GM18867 (cell line): ENCODE measurements at regions not wholly inside any gene's neighbourhood (a gene's known extent, or its start where the extent isn't known, plus 50 kb on each side); places are given as distances from the start of the nearest gene placed in this dataset.
A peak's percentile ranks its signal among the peaks of the same experiment; 100 is the strongest.

ENCODE experiments used
- ATAC-seq: cut with Tn5 transposase; IDR thresholded peaks from one replicate; pipeline ENCODE4 v1.9.1; 2021; ENCODE audit warnings: mild to moderate bottlenecking, moderate library complexity; ENCODE audit not compliant: unreplicated experiment

DNA sequence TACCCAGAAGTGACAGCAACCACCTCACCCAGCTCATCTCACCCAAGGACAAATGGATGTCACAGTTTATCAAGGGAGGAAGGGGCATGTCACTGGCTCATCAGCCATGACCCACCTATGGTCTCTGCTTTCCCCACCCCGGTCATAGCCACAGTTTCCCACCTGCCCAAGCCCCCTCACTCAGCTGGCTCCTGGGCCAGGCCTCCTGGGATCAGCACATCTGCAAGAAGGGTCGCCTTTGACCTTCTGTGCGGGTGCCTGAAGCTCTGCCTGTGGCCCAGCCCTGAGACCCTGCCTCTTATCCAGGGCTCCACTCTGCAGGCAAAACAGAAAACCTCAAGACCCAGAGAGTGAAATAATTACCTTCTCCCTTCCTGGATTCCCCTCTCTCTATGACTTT lies 236.4 kb downstream of the BUD13 start:
- no peak for ATAC-seq

DNA sequence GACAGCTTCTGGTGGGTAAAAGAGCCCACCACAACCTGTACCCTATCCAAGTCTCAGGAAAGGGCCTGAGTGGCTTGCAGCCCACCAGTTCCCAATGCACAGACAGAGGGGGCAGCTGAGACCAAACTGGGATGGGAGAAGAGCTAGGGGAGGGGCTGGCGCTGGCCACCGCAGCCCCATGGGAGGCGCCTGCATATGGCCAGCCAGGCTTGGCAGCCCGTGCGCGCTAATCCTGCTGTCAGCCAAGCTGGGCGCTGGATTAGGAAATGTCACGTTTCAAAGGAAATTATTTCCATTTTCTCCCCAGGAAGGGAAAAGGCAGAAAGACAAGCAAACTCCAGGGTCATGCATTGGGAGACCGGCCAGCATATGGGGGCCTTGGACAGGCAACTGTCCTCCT lies 236.8 kb downstream of the BUD13 start:
- no peak for ATAC-seq

DNA sequence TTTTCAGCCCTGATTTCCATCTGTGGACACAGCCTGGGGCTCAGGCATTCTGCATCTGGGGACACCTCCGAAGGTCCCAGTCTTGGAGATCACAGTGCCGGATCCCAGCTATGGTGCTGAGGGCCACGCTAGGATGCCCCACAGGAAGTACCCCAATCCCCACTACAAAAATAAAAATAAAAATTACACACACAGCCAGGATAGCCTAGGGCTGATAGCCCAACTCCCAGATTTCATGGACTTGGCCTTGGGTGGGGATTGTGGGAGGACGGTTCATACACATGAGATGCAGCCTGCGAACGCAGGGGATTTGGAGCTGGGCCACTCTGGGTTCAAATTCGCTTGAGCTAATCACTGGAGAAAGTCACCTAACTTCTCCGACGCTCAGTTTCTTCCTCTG lies 237.7 kb downstream of the BUD13 start:
- no peak for ATAC-seq

DNA sequence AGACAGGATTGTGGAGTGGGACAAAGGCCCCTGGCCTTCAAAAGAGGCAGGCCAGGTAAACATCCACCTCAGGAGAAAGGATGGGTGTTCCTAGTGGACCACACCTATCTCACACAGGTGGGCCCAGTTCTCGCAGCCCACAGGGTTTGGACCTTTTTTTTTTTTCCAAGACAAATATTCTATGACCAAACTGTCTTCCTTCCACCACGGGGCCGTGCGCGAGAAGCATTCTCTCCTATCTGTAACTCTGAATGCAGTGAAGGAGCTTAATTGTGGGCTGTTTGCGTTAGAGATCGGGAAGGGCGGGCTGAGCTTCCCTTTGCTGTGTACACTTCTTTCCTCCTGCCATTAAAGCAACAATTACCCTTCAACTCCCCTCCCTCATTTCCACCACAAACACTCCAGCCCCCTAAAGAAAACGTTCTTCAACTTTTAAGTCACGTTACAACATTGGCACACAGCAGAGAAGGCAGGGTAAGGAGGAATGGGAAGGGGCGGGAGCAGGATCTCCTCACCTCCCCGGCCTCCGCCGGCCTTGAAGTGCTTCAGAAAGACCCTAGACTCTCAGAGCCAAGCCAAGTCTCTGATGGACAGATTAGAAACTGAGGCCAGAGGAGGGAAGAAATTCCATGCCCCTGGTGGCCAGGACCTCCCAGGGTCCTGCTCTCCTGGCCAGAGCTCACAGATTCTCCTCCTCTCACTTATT lies 238.4 kb downstream of the BUD13 start:
- no peak for ATAC-seq

DNA sequence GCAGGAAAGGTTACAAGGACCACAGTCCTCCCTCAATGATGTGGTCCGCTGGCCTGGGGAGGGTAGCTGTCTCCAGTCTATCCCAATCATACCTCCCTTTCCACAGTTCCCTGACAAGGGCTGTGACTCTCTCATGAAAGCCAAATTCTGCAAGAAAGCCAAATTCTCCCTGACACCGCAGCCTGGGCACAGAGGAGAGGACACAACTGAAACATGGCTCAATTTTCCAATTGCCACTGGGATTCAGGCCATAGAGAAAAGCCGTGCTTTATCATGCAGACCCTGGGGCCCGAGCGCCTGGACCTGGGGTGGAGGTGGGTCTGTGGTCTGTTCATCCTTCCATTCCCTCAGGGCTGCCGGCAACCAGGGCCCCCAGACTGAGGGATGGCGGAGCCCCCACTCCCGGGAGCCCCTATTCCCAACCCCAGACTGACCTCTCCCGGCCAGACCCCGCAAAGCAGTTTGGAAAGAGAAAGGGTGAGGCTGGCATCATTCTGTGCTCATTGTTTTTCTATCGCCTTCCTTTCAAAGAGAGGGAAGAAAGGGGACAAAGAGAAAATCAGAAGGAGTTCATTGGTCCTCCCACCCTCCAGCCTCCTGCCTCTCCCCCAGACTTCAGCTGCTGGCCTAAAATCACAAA lies 239.5 kb downstream of the BUD13 start:
- ATAC-seq = no peak

DNA sequence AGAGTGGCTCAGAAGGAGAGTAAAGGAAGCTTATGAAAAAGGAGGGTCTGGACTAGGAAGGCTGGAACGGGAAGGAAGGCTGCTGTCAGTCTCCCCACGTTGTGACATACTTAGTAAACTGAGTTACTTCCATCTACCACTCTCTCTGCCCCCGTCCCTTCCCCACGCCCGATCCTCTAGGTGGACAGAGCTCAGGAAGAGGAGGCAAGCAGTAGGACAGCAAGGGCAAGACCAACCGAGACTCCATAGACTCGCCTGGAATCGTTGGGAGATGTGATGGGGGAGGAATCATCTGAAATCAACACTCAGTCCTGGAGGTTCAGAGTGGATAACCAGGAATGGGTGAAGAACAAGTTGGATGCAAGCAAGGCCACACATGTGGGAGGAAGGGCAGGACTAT lies 240.7 kb downstream of the BUD13 start:
- no peak for ATAC-seq

DNA sequence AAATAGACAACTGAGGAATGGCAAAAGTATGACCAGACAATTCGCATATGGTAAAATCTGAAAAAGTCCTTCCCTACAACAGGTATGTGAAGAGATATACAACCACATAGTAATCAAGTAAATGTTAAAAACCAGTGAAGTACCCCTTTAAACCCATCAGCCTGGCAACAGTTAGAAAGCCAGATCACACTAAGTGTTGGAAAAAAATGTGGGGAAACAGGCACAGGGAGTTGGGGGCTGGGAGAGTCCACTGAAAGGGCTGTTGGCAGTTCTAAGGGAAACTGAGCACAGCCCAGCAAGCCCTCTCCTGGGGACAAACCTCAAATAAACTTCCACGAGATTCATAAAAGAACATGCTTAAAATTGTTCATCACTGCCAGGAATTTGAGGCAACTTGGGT lies 242.1 kb downstream of the BUD13 start:
- no peak for ATAC-seq

DNA sequence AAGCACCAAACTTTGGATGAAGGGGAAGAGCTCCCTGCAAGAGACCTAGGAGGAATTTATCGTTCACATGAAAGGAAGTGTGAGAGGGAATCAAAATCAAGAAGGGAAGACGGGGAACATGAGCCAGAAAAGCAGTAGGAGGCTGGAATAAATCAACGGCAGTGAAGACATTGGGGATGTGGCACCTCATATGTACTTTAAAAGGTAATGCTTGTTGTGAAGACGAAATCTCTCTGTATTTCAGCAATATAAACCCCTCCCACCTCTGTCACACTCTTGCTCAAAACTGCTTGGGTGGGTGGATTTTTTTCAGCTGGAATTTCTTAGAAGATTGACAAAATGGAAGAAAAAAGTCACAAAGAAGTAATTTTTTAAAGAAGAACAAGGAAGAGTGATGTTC lies 243.5 kb downstream of the BUD13 start:
- ATAC-seq = no peak

DNA sequence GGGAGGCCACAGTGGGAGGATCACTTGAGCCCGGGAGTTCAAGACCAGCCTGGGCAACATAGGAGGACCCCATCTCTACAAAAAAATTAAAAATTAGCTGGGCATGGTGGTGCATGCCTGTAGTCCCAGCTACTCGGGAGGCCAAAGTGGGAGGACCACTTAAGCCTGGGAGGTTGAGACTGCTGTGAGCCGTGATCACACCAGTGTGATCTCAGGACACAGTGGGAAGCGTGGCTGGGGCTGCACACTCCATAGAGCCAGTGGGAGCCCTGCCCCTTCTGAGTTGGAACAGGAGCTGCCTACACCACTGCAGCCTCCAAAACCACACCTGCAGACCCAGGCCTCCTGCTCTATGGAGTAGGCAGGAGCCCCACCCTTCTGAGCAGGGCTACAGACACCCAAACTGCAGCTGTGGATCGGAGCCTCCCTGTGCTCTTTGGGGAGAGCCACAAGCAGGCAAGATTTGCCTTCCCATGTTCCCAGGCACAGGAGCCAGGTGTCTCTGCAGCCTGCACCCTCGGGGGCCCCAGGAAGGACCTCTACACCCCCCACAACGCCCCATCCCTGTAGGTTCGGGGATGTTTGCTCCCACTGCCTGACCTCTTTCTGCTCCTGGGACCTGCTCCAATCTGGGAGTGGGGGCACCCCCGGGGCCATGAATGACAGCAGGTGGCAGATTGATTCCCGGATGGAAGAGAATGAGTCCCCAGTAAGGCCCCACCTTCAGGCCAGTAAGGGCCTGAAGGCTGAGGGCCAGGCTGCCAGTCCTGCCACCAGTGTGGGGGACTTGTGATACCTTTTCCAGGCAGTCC lies 245.4 kb downstream of the BUD13 start:
- ATAC-seq = no peak

DNA sequence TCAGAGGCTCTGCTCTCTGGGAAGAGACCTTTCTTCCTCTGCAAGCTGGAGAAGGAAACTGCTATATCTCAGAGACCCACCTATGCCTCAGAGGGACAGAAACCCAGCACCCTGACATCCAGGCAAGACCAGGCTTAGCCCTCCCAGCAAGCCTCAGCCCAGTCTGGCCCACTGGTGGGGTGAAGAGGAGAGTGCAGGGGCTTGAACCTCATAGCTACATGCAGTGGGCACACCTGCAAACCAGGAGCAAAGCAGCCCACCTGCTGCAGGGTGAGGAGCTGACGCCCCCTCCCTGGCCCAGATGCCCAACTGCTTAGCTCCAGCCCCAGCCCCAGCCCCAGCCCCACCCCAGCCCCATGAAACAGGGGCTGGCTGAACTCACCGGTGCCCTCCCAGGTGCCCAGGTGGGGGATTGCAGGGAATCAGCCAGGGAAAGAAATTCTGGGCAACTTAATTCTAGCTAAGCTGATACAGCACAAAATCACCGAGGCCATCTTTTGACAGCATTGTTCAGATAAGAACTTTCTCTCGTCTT lies 246.8 kb downstream of the BUD13 start:
- no peak for ATAC-seq

DNA sequence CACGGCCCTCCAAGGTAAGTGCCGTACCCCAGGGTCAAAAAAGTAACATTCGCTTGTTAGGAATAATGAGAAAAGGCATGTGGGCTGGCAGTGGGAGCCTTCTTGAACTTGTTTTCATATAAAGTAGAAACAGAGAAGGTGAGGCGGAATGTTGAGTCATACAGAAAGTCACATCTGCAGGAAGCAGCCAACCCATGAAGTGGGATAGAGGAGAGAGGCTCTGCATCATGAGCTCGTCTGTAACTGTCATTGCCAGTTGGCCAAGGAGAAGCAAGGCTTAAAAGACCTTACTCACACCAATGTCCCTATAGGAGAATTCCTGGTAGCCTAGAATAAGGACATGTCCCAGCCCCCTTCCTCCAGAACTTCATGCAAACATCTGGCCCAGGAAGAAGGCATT lies 253.3 kb downstream of the BUD13 start:
- ATAC-seq = peak; percentile 77

DNA sequence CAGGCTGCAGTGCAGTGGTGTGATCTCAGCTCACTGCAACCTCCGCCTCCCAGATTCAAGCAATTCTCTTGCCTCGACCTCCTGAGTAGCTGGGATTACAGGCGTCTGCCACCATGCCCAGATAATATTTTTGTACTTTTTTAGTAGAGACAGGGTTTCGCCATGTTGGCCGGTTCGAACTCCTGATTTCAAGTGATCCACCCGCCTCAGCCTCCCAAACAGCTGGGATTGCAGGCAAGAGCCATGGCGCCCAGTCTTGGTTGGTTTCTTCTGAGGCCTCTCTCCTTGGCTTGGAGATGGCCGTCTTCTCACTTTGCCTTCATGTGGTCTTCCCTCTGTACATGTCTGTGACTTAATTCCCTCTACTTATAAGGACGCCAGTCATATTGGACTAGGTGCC lies 254.6 kb downstream of the BUD13 start:
- no peak for ATAC-seq

DNA sequence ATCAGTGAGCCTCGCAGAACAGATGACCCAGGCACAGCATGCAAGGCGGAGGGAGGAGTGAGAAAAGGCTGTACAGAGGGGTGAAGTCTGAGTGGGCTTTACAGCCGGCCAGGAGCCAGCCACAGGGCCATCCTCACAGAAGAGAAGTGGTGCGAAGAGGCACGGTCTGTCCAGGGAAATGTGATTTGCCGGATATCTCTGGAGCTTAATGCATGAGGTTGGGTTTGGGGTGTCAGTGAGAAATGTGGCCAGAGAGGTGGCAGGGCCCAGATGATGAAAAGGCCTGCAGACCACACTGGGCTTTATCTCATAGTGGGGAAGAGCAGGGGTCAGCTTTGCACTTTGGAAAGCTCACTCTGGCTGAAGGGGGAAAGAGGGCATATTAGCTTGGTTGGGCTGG lies 255.2 kb downstream of the BUD13 start:
- no peak for ATAC-seq

DNA sequence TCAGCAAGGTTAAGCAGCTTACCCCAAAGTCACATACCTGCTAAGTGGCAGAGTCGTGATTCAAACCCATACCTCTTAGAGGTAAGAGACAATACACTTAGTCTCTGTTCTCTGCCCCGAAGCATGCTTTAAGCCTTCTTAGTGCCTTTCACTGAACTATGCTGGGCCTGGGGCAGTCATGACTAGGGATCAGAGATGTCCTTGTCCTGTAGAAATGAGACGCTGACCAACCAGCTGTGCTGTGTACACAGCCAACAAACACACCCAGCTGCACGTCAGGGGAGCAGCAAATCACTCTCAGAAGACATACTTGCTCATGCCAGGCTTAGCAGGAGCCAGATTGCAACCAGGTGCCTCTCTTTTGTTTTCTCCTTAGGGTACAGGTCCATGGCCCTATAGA lies 255.7 kb downstream of the BUD13 start:
- no peak for ATAC-seq

DNA sequence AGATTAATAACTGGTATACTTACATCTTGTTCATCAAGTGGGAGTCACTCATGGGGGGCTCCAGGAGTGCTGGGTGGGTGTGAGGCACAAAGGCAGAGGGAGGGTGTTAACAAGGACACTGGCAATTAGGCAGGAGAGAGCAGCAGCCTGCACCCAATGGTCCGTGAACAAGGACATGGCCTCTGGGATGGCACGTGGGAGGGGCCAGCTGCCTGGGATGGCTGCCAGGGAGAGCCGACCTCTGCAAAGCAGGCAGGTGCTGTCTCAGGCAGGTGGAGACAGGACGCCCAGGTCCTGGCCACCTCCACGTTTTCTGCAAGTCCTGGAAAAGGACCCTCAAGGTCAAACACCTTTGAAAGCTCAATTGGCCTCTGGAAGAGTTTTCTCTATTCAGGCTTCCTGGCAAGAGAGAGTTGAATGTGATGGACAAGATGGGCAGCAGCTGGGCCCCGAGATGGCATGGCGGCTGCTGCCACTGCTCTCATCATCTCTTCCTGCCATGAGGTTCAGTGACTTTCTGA lies 257.1 kb downstream of the BUD13 start:
- no peak for ATAC-seq

DNA sequence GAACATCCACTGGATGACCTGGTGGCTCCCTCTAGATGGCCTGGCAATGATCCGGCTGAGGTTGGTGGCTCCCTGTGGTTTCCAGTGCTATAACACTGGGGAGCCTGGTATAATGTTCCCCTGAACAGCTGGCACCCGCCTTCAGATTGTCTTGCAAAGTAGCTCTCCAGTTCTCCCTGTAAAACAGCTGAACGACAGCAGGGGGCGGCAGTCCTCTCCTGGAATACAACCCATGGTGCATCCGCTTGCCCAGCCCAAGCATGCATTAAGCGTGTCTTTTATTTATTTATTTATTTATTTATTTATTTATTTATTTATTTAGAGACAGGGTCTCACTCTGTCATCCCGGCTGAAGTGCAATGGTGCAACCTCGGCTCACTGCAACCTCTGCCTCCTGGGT lies 258.9 kb downstream of the BUD13 start:
- no peak for ATAC-seq

DNA sequence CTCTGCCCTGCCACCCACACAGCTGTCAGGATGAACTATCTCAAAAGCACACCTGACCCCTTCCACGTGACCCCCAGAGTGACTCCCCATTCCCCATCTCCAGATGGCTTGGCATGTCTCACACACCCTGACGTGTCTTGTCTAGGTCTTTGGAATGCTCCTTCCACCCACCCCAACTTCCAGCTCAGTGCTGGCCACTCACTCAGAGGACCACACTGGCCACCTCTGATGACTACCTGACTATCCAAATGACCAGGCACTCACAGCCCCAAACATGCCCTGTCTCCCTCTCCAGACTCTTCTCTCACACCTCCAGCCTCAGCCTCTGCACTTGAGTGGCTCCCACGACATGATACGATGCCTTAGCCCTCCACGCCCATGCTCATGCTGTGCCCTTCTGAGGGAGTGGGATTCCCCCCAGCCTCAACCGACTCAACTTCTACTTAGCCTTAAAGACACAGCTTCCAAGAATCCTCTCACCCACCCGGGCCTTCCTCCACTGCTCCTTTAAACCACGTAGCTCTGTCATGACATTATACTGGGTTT lies 259.4 kb downstream of the BUD13 start:
- ATAC-seq = no peak

DNA sequence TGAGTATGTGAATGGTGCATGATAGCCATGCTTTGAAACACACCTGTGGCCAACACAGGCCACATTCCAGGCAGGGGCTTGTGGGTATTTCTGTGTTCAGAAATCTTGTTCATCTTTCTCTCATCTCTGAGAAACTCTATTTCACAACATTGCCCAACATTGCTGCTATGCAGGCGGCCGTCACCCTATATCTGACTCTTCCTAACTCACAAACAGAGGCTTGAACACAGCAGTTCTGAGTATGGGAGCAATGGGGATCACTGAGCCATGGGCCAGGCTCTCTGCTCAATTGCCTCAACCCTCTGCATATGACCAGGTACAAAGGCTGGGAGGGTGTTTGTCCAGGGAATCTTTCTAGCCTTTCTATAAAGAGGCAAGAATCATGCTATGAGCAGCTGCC lies 259.9 kb downstream of the BUD13 start:
- ATAC-seq = no peak

DNA sequence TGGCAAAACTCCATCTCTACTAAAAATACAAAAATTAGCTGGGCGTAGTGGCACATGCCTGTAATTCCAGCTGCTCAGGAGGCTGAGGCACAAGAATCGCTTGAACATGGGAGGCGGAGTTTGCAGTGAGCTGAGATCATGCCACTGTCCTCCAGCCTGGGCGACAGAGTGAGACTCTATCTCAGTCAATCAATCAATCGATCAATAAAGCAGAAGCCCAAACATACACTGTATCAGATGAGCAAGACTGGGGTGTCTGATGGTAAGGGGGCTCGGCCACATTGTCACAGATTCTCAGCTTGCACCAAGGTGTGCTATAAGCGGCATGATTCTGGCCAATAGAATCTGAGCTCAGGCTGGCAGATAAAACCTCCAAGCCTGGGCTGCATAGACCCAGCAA lies 261.1 kb downstream of the BUD13 start:
- no peak for ATAC-seq

DNA sequence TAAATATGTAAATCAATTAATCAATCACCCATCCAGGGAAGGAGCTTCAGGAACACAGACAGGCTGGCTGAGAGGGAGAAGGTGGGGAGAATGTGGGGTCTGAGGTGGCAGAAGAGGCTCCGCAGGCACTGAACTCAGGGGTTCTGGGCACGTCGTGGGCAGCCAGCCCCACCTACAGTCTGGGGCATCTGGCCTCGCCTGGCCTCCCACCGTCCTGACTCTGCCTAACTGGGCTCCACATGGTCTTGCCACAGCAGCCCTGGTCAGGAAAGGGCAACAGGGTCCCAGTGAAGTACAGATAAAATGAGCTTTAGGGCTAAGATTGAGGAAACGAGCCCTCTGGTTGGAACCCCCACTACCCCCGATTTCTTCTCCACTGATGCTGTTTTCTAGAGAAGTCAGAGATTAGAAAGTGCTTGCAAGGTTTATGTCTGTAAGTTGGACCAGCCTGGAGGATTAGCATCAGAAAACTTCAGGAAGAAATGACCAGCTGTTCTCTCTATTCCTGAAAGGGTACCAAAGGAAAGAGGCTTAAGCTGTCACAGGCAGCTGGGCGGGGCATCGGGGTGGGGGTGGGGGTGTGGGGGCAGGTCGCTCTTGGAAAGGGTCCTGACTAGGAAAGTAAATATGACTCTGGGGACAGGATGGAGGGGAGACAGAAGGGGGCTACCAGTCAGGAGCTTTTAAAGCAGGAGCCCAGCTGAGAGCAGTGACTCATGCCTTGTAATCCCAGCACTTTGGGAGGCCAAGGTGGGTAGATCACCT lies 261.7 kb downstream of the BUD13 start:
- no peak for ATAC-seq

DNA sequence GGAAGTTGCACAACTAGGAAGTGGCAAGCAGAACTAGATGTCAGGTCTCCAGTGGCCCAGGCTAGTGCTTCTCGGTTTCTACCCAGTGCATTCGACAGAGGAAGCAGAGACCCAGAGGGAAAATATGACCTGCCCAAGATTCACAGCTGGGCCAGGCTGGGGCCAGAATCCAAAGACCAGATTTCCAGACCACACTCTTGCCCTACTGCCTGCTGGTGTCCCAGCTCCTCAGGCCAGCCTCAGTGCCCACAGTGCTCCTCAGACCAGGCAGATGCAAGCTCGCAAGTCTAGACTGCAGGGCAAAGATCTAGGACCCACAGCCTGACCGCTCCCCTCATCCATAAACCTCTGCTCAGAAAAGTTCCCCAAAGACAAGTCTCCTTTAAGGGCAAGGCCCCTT lies 262.6 kb downstream of the BUD13 start:
- ATAC-seq = no peak
